IMR-90 (cell line): ENCODE measurements at regions not wholly inside any gene's neighbourhood (a gene's known extent, or its start where the extent isn't known, plus 50 kb on each side); places are given as distances from the start of the nearest gene placed in this dataset.

Source experiments
- FOS ChIP-seq: fragments of 150-350 bp; IDR thresholded peaks from 2 replicates; pipeline ENCODE4 v1.6.1; 2016; ENCODE audit warnings: low read depth, low read length
- RCOR1 ChIP-seq: IDR thresholded peaks from 2 replicates; pipeline ENCODE4 v1.6.1; 2012; ENCODE audit warnings: mild to moderate bottlenecking, low read length, improper control_type of control experiment; ENCODE audit not compliant: insufficient replicate concordance

- TF ChIP-seq FOS (no peak), RCOR1 (no peak)
Measured at GRCh38 chr3:99520513-99520912, 117.9 kb upstream of the COL8A1 start.
